Calu3 (cell line): ENCODE measurements at regions not wholly inside any gene's neighbourhood (a gene's known extent, or its start where the extent isn't known, plus 50 kb on each side); places are given as distances from the start of the nearest gene placed in this dataset.

ENCODE experiments used
- BruUV-seq: library from RNA; stranded (reverse); fragments of 400-500 nt; replicated peaks from 2 replicates; lab custom pipeline; 2021; lab: Mats Ljungman, UMichigan
- CTCF ChIA-PET: fragments of 300-600 bp; sonication (Branson Sonifier 250); formaldehyde crosslinking; loops from one replicate; lab custom pipeline; 2022; ENCODE audit warnings: antibody characterized with exemption; lab: Charles Lee
- DNase-seq: peaks from one replicate; pipeline ENCODE4 v3.0.0; 2022
- H3K27ac Mint-ChIP-seq: one replicate; pipeline ENCODE4 v1.8.0; 2022; ENCODE audit warnings: mixed read lengths; ENCODE audit not compliant: unreplicated experiment
- H3K27me3 Mint-ChIP-seq: one replicate; pipeline ENCODE4 v1.8.0; 2022; ENCODE audit warnings: mixed read lengths; ENCODE audit not compliant: unreplicated experiment
- H3K36me3 Mint-ChIP-seq: one replicate; pipeline ENCODE4 v1.8.0; 2022; ENCODE audit warnings: mild to moderate bottlenecking, moderate library complexity, mixed read lengths; ENCODE audit not compliant: insufficient read depth, unreplicated experiment
- H3K4me1 Mint-ChIP-seq: one replicate; pipeline ENCODE4 v1.8.0; 2022; ENCODE audit warnings: mild to moderate bottlenecking, low read depth, mixed read lengths; ENCODE audit not compliant: unreplicated experiment
- H3K4me3 Mint-ChIP-seq: one replicate; pipeline ENCODE4 v1.8.0; 2022; ENCODE audit warnings: mild to moderate bottlenecking, low read depth, moderate library complexity, mixed read lengths; ENCODE audit not compliant: unreplicated experiment
- H3K9me3 Mint-ChIP-seq: one replicate; pipeline ENCODE4 v1.8.0; 2022; ENCODE audit warnings: low read depth, mixed read lengths; ENCODE audit not compliant: unreplicated experiment
- CTCF ChIP-seq: fragments of 200-600 bp; IDR thresholded peaks from one replicate; pipeline ENCODE4 v1.8.0; 2022; ENCODE audit warnings: antibody characterized with exemption; ENCODE audit not compliant: unreplicated experiment
- intact Hi-C: fragments of 100-400 bp; cut with micrococcal nuclease; formaldehyde crosslinking; loops from one replicate; pipeline ENCODE4 v1.10.0; 2022; ENCODE audit not compliant: unreplicated experiment

GRCh38 chr7:25828468-25828867 is 323.5 kb upstream of the NFE2L3 start:
- Mint-ChIP-seq H3K27ac (no peak overlapping the region), H3K4me3 (no peak overlapping the region), H3K36me3 (no peaks in the 10 kb centered on the region), H3K9me3 (no peaks in the 10 kb centered on the region), H3K4me1 (no peaks in the 10 kb centered on the region), H3K27me3 (peaks cover 77% of the 10 kb centered on the region)
- TF ChIP-seq CTCF, result no peak
- CTCF ChIA-PET, result no interaction called here
- no TSS peak for BruUV-seq
- DNase-seq, result no peak
- intact Hi-C loops, result no loop called here

DNA sequence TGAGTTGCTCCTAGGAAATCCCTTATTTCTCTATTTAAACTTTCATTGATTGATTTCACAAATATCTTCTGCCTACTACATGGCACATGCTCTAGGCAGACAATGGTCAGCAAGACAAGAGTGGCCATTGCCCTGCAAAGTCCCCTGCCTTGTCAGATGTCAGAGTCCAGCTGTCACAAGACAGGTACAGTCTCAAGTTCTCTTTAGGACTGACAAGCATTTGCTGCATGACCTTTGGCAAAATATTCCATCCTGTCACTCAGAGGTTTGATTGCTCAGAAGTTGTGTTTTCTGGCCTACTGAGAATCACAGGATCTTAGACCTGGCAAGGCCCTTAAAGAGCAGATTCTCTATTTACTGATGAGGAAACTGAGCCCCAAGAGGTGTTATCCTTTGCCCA is 322.3 kb upstream of the NFE2L3 start:
- Mint-ChIP-seq H3K36me3 (no peaks in the 10 kb centered on the region), H3K4me3 (no peak overlapping the region), H3K4me1 (no peaks in the 10 kb centered on the region), H3K27ac (no peak overlapping the region), H3K27me3 (peaks cover 68% of the 10 kb centered on the region), H3K9me3 (no peaks in the 10 kb centered on the region)
- CTCF ChIA-PET, result no interaction called here
- no peak for TF ChIP-seq CTCF
- BruUV-seq, result no TSS peak
- DNase-seq, result no peak
- intact Hi-C loops, result no loop called here

GRCh38 chr7:25830215-25830614 is 321.8 kb upstream of the NFE2L3 start:
- no peak for TF ChIP-seq CTCF
- no TSS peak for BruUV-seq
- no peak overlapping the region for H3K4me3 Mint-ChIP-seq
- no peaks in the 10 kb centered on the region for H3K9me3 Mint-ChIP-seq
- no peak overlapping the region for H3K27ac Mint-ChIP-seq
- intact Hi-C loops, result no loop called here
- H3K4me1 Mint-ChIP-seq, result no peaks in the 10 kb centered on the region
- CTCF ChIA-PET, result no interaction called here
- no peak for DNase-seq
- peaks cover 63% of the 10 kb centered on the region for H3K27me3 Mint-ChIP-seq
- H3K36me3 Mint-ChIP-seq, result no peaks in the 10 kb centered on the region

- peaks cover 58% of the 10 kb centered on the region for H3K27me3 Mint-ChIP-seq
- no peaks in the 10 kb centered on the region for H3K36me3 Mint-ChIP-seq
- no TSS peak for BruUV-seq
- no peak for TF ChIP-seq CTCF
- no peaks in the 10 kb centered on the region for H3K9me3 Mint-ChIP-seq
- no peaks in the 10 kb centered on the region for H3K4me1 Mint-ChIP-seq
- no peak overlapping the region for H3K4me3 Mint-ChIP-seq
- intact Hi-C loops, result no loop called here
- DNase-seq, result no peak
- CTCF ChIA-PET, result no interaction called here
- H3K27ac Mint-ChIP-seq, result no peak overlapping the region
Measured at GRCh38 chr7:25831062-25831691, 320.8 kb upstream of the NFE2L3 start.
